AG04450 (cell line): ENCODE measurements at regions not wholly inside any gene's neighbourhood (a gene's known extent, or its start where the extent isn't known, plus 50 kb on each side); places are given as distances from the start of the nearest gene placed in this dataset.

ENCODE experiments used
- CTCF ChIA-PET: fragments of 300-600, 350-600 bp; formaldehyde crosslinking; extraction: SDS; loops from one replicate; lab custom pipeline; 2022; ENCODE audit warnings: antibody characterized with exemption, inconsistent platforms; lab: Charles Lee
- POLR2A ChIA-PET: fragments of 350-600 bp; formaldehyde crosslinking; extraction: SDS; loops from one replicate; lab custom pipeline; 2021; ENCODE audit warnings: antibody characterized with exemption, inconsistent platforms; lab: Yijun Ruan, JAX
- DNase-seq: peaks from one replicate; pipeline ENCODE4 v3.0.0-alpha.2; 2011; ENCODE audit warnings: low read depth, low spot score
- H3K27ac ChIP-seq: one replicate; pipeline ENCODE4 v1.5.1; 2012; ENCODE audit warnings: low read depth, low read length, control low read depth
- H3K27me3 ChIP-seq: one replicate; pipeline ENCODE4 v1.6.0; 2012; ENCODE audit warnings: low read length; ENCODE audit not compliant: control insufficient read depth, insufficient read depth
- H3K4me3 ChIP-seq: 2 replicates; pipeline ENCODE4 v1.5.1; 2011; ENCODE audit warnings: mild to moderate bottlenecking, low read depth, low read length, control low read depth
- H3K9me3 ChIP-seq: 2 replicates; pipeline ENCODE4 v1.5.1; 2012; ENCODE audit warnings: low read length; ENCODE audit not compliant: control insufficient read depth, insufficient read depth
- TF ChIP-seq, protein P1 (sequence below): IDR thresholded peaks from 2 replicates; pipeline ENCODE4 v1.5.1; 2011; ENCODE audit warnings: low read depth, low read length, control low read depth, inconsistent platforms

GRCh38 chr5:67974471-67974870 is 241.1 kb upstream of the PIK3R1 start:
- Histone ChIP-seq H3K27me3 (peaks cover 3% of the 10 kb centered on the region), H3K9me3 (no peaks in the 10 kb centered on the region), H3K27ac (no peak overlapping the region), H3K4me3 (no peak overlapping the region)
- TF ChIP-seq, protein P1, sequence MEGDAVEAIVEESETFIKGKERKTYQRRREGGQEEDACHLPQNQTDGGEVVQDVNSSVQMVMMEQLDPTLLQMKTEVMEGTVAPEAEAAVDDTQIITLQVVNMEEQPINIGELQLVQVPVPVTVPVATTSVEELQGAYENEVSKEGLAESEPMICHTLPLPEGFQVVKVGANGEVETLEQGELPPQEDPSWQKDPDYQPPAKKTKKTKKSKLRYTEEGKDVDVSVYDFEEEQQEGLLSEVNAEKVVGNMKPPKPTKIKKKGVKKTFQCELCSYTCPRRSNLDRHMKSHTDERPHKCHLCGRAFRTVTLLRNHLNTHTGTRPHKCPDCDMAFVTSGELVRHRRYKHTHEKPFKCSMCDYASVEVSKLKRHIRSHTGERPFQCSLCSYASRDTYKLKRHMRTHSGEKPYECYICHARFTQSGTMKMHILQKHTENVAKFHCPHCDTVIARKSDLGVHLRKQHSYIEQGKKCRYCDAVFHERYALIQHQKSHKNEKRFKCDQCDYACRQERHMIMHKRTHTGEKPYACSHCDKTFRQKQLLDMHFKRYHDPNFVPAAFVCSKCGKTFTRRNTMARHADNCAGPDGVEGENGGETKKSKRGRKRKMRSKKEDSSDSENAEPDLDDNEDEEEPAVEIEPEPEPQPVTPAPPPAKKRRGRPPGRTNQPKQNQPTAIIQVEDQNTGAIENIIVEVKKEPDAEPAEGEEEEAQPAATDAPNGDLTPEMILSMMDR = no peak
- CTCF ChIA-PET = no interaction called here
- DNase-seq = no peak
- POLR2A ChIA-PET = no interaction called here

GRCh38 chr5:67974054-67974453 is 241.5 kb upstream of the PIK3R1 start:
- TF ChIP-seq, protein P1 = no peak
- DNase-seq = no peak
- Histone ChIP-seq H3K27me3 (peaks cover 3% of the 10 kb centered on the region), H3K27ac (no peak overlapping the region), H3K9me3 (no peaks in the 10 kb centered on the region), H3K4me3 (no peak overlapping the region)
- POLR2A ChIA-PET = no interaction called here
- CTCF ChIA-PET = no interaction called here

DNA sequence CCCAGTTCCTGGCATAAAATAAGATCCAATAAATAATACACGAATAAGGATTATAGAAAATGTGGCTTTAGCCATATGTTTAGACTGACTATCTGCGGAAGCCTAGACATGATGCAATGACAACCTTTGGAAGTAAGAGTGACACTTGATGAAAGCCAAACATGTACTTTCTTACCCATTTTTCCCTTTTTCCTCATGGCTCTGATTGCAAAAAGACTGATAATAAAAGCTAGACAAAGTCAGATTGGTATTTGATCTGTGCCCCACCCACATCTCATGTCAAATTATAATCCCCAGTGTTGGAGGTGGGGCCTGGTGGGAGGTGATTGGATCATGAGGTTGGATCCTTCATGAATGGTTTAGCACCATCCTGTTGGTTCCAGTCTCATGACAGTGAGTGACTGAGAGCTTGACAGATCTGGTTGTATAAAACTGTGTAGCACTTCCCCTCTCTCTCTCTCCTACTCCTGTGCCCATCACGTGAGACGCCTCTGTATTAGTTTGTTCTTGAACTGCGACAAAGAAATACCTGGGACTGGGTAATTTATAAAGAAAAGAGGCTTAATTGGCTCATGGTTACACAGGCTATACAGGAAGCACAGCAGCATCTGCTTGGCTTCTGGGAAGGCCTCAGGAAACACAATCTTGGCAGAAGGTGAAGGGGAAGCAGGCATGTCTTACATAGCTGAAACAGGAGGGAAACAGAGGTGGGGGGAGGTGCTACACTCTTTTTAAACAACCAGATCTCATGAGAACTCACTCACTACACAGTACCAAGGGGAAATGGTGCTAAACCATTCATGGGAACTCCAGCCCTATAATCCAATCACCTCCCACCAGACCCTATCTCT is 243.4 kb upstream of the PIK3R1 start:
- no peak for DNase-seq

DNA sequence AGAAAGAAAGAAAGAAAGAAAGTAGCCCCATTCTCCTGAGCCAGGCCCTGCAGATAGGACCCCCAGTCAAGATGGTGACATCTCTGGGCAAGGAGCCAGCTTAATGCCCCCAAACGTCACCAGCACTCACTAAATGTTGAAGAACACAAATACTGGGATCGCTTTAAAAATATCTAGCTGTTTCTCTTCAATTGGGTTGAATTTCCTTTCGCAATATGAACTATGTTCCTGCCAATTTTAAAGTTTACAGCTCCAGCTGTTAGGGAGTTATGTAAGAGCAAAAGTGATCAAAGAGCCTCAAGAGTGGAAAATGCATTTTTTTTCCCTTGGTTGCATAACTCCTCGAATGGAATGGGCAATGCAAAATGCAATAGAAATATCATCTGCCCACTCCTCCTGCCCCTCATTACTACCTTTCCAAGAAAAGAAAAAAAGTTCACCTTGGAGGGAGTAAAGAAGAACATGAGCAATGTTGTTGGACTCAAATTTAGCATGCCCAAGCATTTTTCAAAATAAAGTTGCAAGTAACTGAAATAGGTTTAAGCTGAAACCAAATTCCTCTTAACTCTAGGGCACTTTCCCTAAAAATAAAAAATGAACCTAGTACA is 244.2 kb upstream of the PIK3R1 start:
- peak; percentile 10 for DNase-seq
- CTCF ChIA-PET = interaction anchor here (0.7 to 0.9 kb wide), 2 partner anchors 281 to 301 kb away, joined by 3 to 4 read pairs; no protein-coding TSS in a partner anchor

More for the DNA sequence above, 243.4 kb upstream of the PIK3R1 start:
- Histone ChIP-seq H3K27me3 (peaks cover 3% of the 10 kb centered on the region), H3K9me3 (no peaks in the 10 kb centered on the region), H3K27ac (no peak overlapping the region), H3K4me3 (no peak overlapping the region)
- ChIA-PET POLR2A (interaction anchor here (1.0 kb wide), 1 partner anchor 75 kb away, joined by 3 read pairs; no protein-coding TSS in a partner anchor), CTCF (no interaction called here)
- TF ChIP-seq, protein P1 = no peak

More for the DNA sequence above, 244.2 kb upstream of the PIK3R1 start:
- Histone ChIP-seq H3K9me3 (no peaks in the 10 kb centered on the region), H3K27me3 (peaks cover 3% of the 10 kb centered on the region), H3K27ac (no peak overlapping the region), H3K4me3 (no peak overlapping the region)
- POLR2A ChIA-PET = interaction anchor here (1.0 kb wide), 1 partner anchor 75 kb away, joined by 3 read pairs; no protein-coding TSS in a partner anchor
- TF ChIP-seq, protein P1 = no peak
